Stimulated activated effector memory CD8-positive, alpha-beta T cell treated with anti-CD3 and anti-CD28 coated beads, Interleukin-12 subunit alpha, Interleukin-12 subunit beta, amount 100 ng/mL, for 72 hours (primary cell): ENCODE measurements at regions not wholly inside any gene's neighbourhood (a gene's known extent, or its start where the extent isn't known, plus 50 kb on each side); places are given as distances from the start of the nearest gene placed in this dataset.
"Not testable (repeated sequence)": the region's sequence is repeated elsewhere in the genome, so short reads cannot be mapped to it uniquely, and the experiment has no call there.

ENCODE experiments used
- ATAC-seq: fragments of 150-1000 bp; cut with Tn5 transposase; 2 replicates; pipeline ENCODE4 v1.10.0; 2021
- DNase-seq, 2 donors: peaks; one replicate each; pipeline ENCODE4 v3.0.0; 2021 to 2022; ENCODE audit warnings: low spot score in 2 of 2
- H3K27ac Mint-ChIP-seq: one replicate; pipeline ENCODE4 v1.8.0; 2022; ENCODE audit warnings: mild to moderate bottlenecking, mixed read lengths
- H3K36me3 Mint-ChIP-seq: one replicate; pipeline ENCODE4 v1.8.0; 2022; ENCODE audit warnings: mild to moderate bottlenecking, mixed read lengths
- H3K4me1 Mint-ChIP-seq: one replicate; pipeline ENCODE4 v1.8.0; 2022; ENCODE audit warnings: mixed read lengths
- H3K4me3 Mint-ChIP-seq: one replicate; pipeline ENCODE4 v1.8.0; 2022; ENCODE audit warnings: mild to moderate bottlenecking, mixed read lengths
- H3K9me3 Mint-ChIP-seq: one replicate; pipeline ENCODE4 v1.8.0; 2022; ENCODE audit warnings: mixed read lengths

- no peak overlapping the region for H3K27ac Mint-ChIP-seq
- H3K4me1 Mint-ChIP-seq: peaks cover 21% of the 10 kb centered on the region
- H3K36me3 Mint-ChIP-seq: no peaks in the 10 kb centered on the region
- H3K4me3 Mint-ChIP-seq: no peak overlapping the region
- DNase-seq (no peak), ATAC-seq (no peak)
- no peaks in the 10 kb centered on the region for H3K9me3 Mint-ChIP-seq
Observed at GRCh38 chr4:78660559-78660958, 109.0 kb downstream of the ANXA3 start.

- H3K27ac Mint-ChIP-seq: no peak overlapping the region
- H3K9me3 Mint-ChIP-seq: no peaks in the 10 kb centered on the region
- no peak overlapping the region for H3K4me3 Mint-ChIP-seq
- H3K36me3 Mint-ChIP-seq: no peaks in the 10 kb centered on the region
- ATAC-seq: no peak
- no peak for DNase-seq
- H3K4me1 Mint-ChIP-seq: peaks cover 21% of the 10 kb centered on the region
Observed at GRCh38 chr4:78661086-78661690, 109.6 kb downstream of the ANXA3 start.

- H3K4me3 Mint-ChIP-seq: no peak overlapping the region
- ATAC-seq: peak; percentile 66
Observed at GRCh38 chr4:78661921-78662521, 110.5 kb downstream of the ANXA3 start.

GRCh38 chr4:78662658-78663057 lies 111.1 kb downstream of the ANXA3 start:
- Mint-ChIP-seq H3K36me3 (no peaks in the 10 kb centered on the region), H3K4me3 (no peak overlapping the region), H3K27ac (no peak overlapping the region), H3K4me1 (peaks cover 11% of the 10 kb centered on the region), H3K9me3 (no peaks in the 10 kb centered on the region)
- DNase-seq (no peak), ATAC-seq (no peak)

More at GRCh38 chr4:78661921-78662521, 110.5 kb downstream of the ANXA3 start:
- H3K4me1 Mint-ChIP-seq: peaks cover 18% of the 10 kb centered on the region
- H3K9me3 Mint-ChIP-seq: no peaks in the 10 kb centered on the region
- H3K36me3 Mint-ChIP-seq: no peaks in the 10 kb centered on the region
- H3K27ac Mint-ChIP-seq: no peak overlapping the region
- no peak for DNase-seq

- H3K4me3 Mint-ChIP-seq, H3K36me3 Mint-ChIP-seq, H3K4me1 Mint-ChIP-seq: not testable (repeated sequence)
Observed at GRCh38 chr4:78664296-78664695, 111.9 kb upstream of the BMP2K start.

GRCh38 chr4:78665216-78665770 lies 110.9 kb upstream of the BMP2K start:
- DNase-seq (no peak), ATAC-seq (no peak)
- Mint-ChIP-seq H3K4me3 (no peak overlapping the region), H3K4me1 (no peaks in the 10 kb centered on the region), H3K36me3 (no peaks in the 10 kb centered on the region), H3K9me3 (no peaks in the 10 kb centered on the region), H3K27ac (no peak overlapping the region)

More at GRCh38 chr4:78664296-78664695, 111.9 kb upstream of the BMP2K start:
- not testable (repeated sequence) for H3K27ac Mint-ChIP-seq, DNase-seq, H3K9me3 Mint-ChIP-seq, ATAC-seq

- Mint-ChIP-seq H3K4me3 (no peak overlapping the region), H3K9me3 (no peaks in the 10 kb centered on the region), H3K27ac (no peak overlapping the region), H3K36me3 (no peaks in the 10 kb centered on the region), H3K4me1 (no peaks in the 10 kb centered on the region)
- DNase-seq (no peak), ATAC-seq (no peak)
Observed at GRCh38 chr4:78666830-78667258, 109.3 kb upstream of the BMP2K start.

- Mint-ChIP-seq H3K4me1 (no peaks in the 10 kb centered on the region), H3K9me3 (no peaks in the 10 kb centered on the region), H3K27ac (no peak overlapping the region), H3K4me3 (no peak overlapping the region), H3K36me3 (no peaks in the 10 kb centered on the region)
- DNase-seq (no peak), ATAC-seq (no peak)
Observed at GRCh38 chr4:78667325-78667724, 108.8 kb upstream of the BMP2K start.

GRCh38 chr4:78667764-78668163 lies 108.4 kb upstream of the BMP2K start:
- Mint-ChIP-seq H3K36me3 (no peaks in the 10 kb centered on the region), H3K4me3 (no peak overlapping the region), H3K27ac (no peak overlapping the region), H3K4me1 (no peaks in the 10 kb centered on the region), H3K9me3 (no peaks in the 10 kb centered on the region)
- ATAC-seq: no peak
- no peak for DNase-seq

- H3K36me3 Mint-ChIP-seq: no peaks in the 10 kb centered on the region
- no peak for DNase-seq
- no peak for ATAC-seq
- no peak overlapping the region for H3K4me3 Mint-ChIP-seq
- no peaks in the 10 kb centered on the region for H3K4me1 Mint-ChIP-seq
- H3K9me3 Mint-ChIP-seq: no peaks in the 10 kb centered on the region
- H3K27ac Mint-ChIP-seq: no peak overlapping the region
Observed at GRCh38 chr4:78669453-78669852, 106.7 kb upstream of the BMP2K start.

GRCh38 chr4:78671903-78672815 lies 104.0 kb upstream of the BMP2K start:
- Mint-ChIP-seq H3K4me3 (no peak overlapping the region), H3K27ac (no peak overlapping the region)

GRCh38 chr4:78673337-78673736 lies 102.8 kb upstream of the BMP2K start:
- DNase-seq: no peak
- Mint-ChIP-seq H3K4me1 (no peaks in the 10 kb centered on the region), H3K27ac (no peak overlapping the region), H3K4me3 (no peak overlapping the region), H3K9me3 (peaks cover 3% of the 10 kb centered on the region), H3K36me3 (no peaks in the 10 kb centered on the region)
- ATAC-seq: no peak

More at GRCh38 chr4:78671903-78672815, 104.0 kb upstream of the BMP2K start:
- ATAC-seq (no peak), DNase-seq (no peak)
- H3K36me3 Mint-ChIP-seq: no peaks in the 10 kb centered on the region
- peaks cover 3% of the 10 kb centered on the region for H3K9me3 Mint-ChIP-seq
- no peaks in the 10 kb centered on the region for H3K4me1 Mint-ChIP-seq

- no peak for ATAC-seq
Observed at GRCh38 chr4:78675325-78675724, 100.8 kb upstream of the BMP2K start.

GRCh38 chr4:78682070-78682469 lies 94.1 kb upstream of the BMP2K start:
- Mint-ChIP-seq H3K27ac (no peak overlapping the region), H3K36me3 (no peaks in the 10 kb centered on the region), H3K9me3 (no peaks in the 10 kb centered on the region), H3K4me1 (no peaks in the 10 kb centered on the region), H3K4me3 (no peak overlapping the region)
- ATAC-seq (no peak), DNase-seq (no peak)

More at GRCh38 chr4:78675325-78675724, 100.8 kb upstream of the BMP2K start:
- Mint-ChIP-seq H3K9me3 (peaks cover 3% of the 10 kb centered on the region), H3K4me3 (no peak overlapping the region), H3K4me1 (no peaks in the 10 kb centered on the region), H3K36me3 (no peaks in the 10 kb centered on the region), H3K27ac (no peak overlapping the region)
- no peak for DNase-seq

GRCh38 chr4:78683352-78683751 lies 92.8 kb upstream of the BMP2K start:
- Mint-ChIP-seq H3K36me3 (no peaks in the 10 kb centered on the region), H3K4me3 (no peak overlapping the region), H3K9me3 (no peaks in the 10 kb centered on the region), H3K4me1 (no peaks in the 10 kb centered on the region), H3K27ac (no peak overlapping the region)
- ATAC-seq: no peak
- no peak for DNase-seq
